Left hindlimb (tissue), 1 donor: ENCODE measurements at regions not wholly inside any gene's neighbourhood (a gene's known extent, or its start where the extent isn't known, plus 50 kb on each side); places are given as distances from the start of the nearest gene placed in this dataset.

Experiments
- DNase-seq: peaks from one replicate; pipeline ENCODE4 v3.0.0-alpha.2; 2018

DNA sequence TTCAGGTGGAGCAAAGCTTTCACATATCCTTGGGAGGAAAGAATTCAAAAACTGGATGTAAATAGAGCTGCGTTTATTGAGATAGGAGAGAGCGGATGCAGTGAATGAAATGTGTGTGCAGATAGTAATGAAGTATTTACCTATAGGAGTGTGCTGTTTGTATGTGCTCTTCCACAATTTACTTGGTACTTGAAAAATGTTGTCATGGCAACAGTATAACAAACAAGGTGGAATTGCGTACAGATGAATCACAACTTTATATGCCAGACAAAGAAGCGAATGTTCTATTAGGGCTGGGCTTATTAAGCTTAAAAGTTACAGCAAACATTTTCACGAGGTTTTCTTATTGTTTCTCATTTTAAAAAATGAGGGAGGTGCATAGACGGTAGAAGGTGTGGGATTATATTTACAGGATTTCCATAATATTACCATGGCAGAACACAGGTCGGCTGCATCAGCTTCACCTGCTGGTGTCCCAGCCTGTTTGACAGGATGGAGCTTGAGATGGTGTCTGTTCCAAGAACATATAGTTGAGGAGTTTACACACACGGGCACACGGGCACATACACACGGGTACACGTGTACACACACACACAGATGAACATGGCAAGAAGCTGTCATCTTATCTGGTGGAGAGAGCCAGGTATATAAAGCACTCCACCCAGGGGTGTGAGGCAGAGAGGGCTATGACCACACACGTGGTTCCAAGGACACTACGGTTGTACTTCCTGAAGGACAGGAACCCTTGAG lies 155.7 kb downstream of the RMI1 start:
- no peak for DNase-seq

DNA sequence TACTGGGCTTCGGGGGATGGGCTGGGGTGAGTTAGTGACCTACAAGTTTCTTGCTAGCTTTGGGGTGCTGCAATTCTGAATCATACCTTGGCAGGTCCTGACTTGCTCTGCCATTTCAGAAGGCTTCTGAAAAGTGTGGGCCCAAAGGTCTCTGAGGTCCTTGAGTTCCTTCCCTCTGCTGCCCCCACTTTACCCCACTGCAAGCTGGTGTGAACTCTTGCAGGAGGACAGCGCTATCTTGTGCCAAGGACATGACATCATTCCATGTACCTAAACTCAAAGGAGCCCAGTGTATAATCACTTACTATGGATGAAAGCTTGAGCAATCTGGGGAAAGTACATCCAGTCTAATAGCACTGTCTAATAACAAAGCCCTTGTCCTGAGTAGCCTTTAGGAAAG lies 157.4 kb downstream of the RMI1 start:
- DNase-seq, result no peak

DNA sequence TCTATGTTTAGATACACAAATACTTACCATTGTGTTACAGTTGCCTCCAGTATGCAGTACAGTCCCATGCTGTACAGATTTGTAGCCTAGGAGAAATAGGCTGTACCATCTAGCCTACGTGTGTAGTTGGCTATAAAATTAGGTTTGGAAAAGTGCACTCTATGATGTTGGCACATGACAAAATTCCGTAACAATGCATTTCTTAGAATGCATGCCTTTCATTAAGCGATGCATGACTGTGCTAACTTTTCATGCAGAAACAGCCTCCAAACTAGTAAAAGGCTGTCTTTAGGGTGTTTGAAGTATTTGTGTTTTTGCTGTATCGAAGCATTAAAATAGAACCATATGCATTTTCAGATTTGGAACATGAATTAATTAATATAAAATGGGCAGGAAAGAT lies 157.9 kb downstream of the RMI1 start:
- no peak for DNase-seq

DNA sequence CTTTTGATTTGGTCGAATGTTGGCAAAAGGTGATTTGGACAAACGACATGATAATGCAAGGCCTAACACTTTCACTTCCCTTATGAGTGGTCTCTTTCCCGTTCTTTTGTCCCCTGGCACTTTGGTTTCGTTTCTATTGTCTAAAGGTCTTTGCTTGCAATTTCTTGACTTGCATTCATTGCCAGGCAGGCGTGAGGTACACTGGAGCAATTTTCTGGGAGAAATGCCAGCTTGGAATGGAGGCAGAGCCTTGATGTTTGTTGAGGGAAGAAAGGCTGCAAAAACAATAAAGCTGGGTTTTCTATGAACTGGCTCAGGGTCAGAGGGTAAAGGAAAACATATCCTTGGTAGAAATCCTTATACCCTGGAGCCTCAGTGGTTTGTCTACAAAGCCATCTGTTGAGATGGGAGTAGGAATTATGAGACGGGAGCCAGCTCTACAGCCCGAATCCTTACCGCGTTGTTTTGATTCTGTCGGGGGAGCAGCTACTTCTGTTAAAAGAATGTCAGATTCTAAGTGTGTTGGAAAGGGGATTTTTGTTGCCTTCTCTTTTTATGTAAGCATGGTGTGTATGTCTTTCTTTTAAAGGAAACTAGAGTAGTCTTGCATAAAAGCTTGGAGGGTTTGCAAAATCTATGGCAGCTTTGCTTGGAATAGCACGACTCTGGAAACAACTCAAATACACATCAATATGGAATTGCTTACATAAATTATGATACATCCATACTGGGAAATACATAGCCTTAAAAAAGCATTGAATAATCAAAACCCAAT lies 158.9 kb downstream of the RMI1 start:
- DNase-seq, result peak; percentile 61

DNA sequence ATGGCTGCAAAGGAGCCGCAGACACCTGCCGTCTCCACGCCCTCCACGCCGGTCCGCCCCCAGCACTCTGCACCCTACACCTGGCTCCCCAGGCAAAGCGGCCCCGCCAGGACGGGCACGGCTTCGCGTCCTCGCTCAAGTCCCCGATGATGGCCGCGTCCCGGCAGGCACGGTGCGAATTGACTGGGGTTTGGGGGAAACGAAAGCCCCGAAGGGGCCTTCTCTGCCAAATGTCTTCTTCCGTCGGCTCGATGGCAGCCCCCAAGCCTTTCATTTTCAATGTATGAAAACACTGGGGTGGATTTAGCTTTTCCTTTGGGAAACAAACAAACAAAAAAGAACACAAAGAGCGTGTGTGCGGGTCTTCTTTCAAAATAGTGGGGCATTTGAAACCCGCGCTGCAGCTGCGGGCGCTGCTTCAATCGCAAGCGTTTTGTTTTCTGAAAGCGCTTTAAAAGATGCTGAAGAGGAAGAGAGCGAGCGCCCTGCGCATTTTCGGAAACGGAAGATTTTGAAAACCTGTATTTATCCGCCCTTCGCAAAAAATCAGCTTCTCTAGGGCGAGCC lies 160.0 kb downstream of the RMI1 start:
- DNase-seq, result peak; percentile 36

DNA sequence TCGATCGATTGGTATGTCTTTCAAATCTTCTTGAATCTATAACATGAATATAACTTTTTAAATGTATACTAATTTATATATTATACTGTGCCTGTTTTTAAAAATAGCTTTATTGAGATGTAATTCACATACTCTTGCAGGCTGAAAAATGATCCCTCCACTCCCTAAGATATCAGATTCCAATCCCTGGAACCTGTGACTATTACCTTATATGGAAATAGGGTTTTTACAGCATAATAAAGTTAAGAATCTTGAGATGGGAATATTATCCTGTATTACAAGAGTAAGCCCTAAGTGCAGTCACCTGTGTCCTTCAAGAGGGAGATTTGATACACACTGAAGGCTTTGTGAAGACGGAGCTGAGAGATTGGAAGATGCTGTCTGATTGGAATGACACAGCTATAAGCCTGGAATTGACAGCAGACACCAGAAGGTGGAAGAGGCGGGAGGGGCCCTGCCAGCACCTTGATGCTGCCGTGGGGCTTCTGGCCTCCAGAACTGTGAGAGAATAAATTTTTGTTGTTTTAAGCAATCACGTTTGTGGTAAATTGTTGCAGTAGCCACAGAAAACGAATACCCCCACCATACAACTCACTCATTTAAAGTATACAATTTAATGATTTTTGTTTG lies 161.3 kb downstream of the RMI1 start:
- no peak for DNase-seq

DNA sequence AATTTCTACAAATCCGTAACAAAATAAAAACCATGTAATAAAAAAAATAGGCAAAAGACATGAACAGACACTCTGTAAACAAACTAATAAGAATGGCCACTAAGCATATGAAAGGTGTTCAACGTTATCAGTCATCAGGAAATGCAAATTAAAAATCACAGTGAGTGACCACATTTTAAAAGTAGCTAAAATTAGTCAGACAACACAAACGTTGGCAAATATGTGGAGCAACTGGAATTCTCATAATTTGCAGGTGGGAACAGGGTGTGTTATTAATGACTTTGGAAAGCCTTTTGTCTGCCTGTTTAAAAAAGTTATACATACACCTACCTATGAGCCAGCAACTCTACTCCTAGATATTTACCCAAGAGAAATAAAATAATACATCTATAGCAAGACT lies 164.4 kb downstream of the RMI1 start:
- DNase-seq, result no peak

DNA sequence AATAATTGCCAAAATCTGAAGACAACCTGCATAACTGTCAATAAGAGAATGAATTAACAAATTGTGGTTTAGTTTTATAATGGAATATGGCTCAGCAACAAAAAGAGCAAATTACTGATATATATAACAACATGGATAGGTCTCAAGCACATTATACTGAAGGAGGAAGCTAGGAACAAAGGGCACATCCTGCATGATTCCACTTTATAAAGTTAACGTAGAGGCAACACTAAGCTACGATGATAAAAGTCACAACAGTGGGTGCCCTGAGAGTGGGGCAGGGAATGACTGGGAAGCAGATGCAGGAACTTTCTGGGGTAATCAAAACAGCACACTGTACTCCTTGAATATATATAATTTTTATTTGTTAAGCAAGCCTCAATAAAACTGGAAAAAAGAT lies 165.2 kb downstream of the RMI1 start:
- no peak for DNase-seq

DNA sequence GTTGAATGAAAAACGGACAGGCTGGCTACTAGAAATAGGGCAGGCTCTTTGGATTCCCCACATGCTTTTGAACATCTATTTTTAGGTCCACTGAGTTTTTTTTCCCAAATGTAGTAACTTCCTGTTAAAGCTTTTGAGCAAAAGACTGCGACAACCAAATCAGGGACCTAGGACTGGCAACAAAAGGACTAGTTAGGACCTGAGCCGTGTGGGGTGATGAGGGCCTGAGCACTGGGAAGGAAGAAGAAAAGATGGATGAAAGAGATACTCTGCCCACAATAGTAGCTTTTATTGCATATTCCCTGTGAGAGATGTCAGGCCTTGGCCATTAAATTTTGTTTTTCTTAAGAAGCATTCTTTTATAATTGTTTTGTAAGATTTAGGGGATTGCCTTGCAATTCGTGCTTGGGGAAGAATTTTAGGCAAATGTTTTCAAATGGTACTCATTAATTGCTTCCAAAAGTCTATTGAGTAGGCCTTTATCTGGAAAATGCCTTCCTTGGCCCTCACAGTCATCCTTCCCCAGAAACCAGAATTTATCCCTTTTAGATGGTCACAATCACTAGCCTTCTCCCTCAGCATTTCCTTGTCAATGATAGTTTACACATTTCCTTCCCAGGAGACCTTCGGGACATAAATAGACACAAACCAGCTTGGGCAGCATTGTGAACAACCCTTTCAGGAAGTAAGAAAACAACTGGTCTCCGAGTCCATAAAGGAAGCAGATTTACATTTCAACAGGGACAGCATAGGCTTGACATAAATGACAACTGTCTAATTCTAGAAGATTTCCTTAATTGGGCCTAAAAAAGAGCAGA lies 166.5 kb downstream of the RMI1 start:
- DNase-seq, result no peak

DNA sequence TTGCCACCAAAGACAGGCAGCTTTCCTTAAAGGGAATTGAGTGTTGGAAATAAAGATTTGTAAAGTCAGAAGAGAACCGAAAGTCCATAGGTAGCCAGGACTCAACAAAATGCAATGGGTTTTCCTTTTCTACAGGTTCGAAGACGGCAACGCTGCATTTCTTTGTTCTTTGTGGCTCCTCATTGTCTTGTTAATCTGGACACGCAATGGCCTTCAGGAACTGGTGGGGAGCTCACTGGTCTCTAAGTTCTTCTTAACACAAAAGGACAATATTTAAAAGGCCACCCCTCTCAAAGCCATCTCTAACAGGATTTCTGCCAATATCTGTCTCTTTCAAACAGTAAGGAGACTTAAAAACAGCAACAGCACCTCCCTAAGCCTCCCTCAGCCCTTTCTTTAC lies 170.6 kb downstream of the RMI1 start:
- DNase-seq, result no peak

DNA sequence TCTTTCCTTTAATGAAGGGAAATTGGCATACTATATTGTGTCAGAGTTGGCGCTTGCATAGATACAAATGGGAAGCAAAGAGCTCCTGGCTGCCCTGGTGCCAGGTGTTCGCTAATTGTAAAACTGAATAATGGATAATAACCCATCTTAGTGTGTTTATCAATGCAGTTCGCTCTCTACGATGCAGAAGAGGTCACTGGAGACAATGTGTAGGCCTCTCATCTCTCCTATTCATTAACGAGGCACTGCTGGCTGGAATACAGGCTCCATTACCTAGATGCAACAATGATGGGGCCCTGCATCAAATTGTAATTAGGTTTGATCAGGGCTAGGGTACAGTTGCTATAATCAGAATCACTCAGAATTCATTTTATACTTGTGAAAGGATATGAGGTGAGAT lies 171.0 kb downstream of the RMI1 start:
- no peak for DNase-seq

DNA sequence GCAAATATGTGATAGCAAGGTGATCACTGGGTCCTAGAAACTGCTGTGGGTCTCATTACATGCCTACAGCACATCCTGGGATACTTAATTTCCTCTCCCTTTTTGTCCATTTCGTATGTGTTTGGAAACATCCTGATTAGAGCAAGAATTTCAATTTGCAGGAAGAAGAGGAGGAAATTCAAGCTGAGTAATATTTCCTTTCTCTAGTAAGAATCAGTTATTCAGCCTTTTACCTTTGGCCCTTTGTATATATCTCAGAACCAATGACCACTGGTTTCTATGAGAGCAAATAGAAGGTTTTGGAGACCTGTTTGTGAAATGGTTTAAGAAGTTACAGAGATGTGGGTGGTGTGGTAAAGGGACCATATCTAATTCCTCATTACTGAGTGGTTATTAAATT lies 171.6 kb downstream of the RMI1 start:
- no peak for DNase-seq

DNA sequence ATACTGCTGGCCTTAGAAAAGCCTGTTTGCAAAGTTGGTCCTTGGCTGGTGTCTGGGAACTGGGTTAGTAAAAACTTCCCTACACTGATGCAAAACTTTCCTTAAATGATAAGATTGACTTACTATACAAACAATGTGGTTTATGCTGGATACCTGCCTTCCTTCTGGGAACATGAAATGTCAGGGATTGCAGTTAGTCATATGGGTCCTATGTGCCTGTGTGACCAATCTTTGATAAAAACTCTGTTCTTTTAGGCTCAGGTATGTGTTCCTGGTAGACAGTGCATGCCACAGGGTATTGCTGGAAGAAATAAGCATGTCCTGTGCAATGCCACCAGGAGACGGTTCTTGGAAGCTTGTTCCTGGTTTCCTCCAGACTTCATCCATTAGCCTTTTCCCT lies 173.3 kb downstream of the RMI1 start:
- DNase-seq, result no peak

DNA sequence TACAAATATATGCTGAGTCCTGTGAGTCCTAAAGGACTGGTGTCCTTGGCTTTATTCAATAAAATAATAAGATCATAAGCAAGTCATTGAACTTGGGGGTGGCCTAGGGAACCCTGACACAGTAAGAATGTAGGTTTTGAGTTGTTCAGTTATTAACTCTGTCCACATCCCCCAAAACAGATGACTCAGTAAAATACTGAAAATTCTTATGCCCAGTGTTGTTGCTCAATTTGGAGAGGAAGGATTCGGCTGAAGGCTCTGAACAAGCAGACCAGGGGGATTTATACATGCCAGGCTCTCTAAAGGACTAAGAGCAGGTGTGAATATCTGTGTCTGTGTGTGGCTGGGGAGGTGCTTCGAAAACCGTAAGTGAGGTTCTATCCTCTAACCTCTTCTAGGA lies 173.7 kb downstream of the RMI1 start:
- no peak for DNase-seq

DNA sequence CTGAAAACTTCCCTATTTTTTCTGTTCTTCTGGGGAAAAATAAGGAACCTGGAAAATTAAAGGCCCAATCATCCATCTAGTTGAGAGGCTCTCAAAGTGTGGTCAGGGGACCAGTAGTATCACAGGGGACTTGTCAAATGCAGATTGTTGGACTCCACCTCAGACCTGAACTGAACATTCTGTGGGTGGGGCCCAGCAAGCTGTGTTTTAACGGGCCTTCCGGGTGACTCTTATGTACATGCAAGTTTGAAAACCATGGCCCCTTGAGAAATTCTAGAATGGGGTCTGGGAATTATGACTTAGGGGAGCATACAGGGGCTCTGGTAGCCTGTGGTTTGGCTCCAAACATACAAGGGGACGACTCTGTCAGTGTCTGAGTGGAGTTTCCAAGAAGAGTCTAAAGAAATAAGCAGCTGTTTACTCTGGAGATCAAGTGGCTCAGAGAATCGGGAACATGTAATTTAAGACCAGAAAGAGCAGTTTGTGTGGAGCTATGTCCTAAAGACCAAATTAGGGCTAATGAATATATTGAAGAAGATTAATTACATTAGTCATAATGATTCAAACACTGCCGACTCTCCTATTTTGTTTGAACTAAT lies 177.4 kb downstream of the SLC28A3 start:
- no peak for DNase-seq

DNA sequence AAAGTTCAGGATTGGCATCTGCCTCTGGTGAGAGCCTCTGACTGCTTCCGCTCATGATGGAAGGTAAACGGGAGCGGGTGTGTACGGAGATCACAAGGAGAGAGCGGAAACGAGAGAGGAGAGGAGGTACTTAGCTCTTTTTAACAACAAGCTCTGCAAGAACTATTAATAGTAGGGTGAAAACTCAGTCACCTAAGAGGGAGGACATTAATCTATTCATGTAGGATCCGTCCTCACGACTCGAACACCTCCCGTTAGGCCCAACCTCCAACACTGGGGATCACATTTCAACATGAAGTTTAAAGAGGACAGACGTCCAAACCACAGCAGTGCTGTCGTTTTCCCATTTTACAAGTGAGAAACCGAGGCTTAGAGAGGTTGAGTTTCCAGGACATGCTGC lies 173.7 kb downstream of the SLC28A3 start:
- DNase-seq, result no peak

DNA sequence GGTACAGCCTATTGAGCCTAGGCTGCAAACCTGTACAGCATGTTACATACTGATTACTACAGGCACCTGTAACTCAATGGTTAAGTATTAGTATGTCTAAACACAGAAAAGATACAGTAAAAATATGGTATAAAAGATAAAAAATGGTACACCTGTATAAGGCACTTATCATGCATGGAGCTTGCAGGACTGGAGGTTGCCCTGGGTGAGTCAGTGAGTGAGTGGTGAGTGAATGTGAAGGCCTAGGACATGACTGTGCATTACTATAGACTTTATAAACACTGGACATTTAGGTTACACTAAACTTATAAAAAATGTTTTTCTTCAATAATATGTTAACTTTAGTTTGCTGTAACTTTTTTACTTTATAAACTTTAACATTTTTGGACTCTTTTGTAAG lies 171.3 kb downstream of the SLC28A3 start:
- DNase-seq, result no peak

DNA sequence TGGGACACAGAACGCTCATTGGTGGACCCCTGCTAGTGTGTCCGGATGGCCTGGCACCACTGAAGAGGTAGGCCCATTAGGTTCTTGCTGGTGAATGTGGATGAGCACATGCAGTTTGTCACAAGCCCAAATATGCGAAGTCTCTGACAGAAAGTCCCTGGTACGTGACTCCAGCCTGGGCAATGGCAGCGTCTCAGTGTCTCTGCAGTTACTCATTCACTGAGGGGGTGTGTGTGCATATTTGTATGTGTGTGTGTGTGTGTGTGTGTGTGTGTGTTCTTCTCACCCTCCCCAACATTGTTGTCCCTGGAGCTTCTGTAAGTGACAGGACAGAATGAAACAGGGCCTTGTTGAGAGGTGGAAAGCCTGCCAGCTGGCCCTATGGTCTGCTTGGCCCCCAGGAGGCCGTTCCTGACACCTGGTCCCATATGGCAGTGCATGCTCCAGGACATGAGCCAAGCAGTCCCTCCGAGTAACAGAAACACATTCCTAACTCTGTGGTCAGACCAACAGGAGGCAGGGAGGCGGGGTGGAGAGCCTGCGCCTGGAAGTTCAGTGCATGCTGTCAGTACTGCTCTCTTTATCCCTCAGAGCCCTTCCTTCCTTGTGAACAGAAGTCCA lies 169.9 kb downstream of the SLC28A3 start:
- peak; percentile 88 for DNase-seq

DNA sequence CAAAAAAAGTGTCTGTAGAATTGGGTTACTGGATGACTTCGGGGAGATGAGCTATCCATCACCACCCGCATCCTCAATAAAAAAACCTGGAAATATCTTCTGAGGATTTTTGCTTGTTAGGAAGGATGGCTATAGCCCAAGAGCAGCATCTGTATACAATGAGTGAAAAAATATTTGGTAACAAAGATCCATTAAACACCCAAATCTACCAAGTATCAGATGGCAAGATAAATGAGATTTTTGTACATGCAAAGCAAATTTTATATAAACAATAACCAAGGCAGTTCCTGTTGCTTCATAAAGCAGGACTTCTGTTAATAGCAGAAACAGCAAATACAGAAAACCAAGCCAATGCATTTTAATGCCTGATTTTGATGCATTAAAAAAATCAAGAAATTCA lies 166.6 kb downstream of the SLC28A3 start:
- DNase-seq, result no peak

DNA sequence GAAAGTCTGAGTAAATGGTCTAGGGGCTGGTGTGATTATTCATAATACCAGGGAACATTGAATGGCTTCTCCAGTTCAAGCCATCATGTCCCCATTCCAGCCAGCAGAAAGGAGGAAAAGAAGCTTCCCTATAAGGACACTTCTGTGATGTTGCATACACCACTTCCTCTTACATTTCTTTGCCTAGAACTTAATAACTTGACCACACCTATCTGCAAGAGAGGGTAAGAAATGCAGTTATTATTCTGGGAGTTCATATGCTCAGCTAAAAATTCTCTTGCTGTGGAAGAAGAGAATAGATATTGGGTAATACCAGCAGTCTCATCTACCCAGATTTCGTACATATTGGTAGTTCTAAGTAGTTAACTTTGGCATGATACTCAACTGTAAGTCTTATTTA lies 166.1 kb downstream of the SLC28A3 start:
- no peak for DNase-seq

DNA sequence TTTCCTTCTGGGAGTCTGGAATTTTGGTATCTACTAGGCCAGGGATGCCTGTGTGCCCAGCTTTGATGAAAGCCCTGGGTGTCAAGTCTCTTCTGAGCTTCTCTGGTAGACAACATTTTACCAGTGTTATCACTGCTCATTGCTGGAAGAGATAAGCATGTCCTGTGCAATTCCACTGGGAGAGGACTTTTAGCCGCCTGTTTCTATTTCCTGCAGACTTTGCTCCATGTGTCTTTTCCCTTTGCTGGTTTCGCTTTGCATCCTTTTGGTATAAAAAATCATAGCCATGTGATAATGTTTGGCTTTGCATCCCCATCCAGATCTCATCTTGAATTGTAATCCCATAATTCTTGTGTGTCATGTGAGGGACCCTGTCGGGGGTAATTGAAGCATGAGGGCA lies 163.2 kb downstream of the SLC28A3 start:
- no peak for DNase-seq

DNA sequence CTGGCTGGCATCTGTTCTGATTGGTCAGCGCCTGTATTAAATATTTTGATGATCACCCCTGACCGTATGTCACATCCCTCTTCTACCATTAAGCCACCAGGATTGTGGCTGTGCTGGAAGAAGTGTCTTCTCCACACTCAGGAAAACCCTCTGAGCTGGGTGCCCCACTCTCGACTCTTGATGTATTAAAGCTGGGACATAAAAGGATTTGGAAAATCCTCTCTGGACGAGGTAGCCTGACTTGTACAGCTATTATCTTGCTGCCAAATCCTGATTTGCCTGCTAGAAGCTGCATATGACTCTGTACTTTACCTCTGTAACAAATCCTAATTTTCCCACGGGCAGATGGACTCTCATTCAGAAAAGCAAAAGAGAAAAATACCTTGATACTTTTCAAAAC lies 161.0 kb downstream of the SLC28A3 start:
- no peak for DNase-seq
